HG03103 (cell line): ENCODE measurements at regions not wholly inside any gene's neighbourhood (a gene's known extent, or its start where the extent isn't known, plus 50 kb on each side); places are given as distances from the start of the nearest gene placed in this dataset.

Experiments
- ATAC-seq: cut with Tn5 transposase; IDR thresholded peaks from one replicate; pipeline ENCODE4 v1.9.1; 2021; ENCODE audit warnings: low read depth; ENCODE audit not compliant: unreplicated experiment

DNA sequence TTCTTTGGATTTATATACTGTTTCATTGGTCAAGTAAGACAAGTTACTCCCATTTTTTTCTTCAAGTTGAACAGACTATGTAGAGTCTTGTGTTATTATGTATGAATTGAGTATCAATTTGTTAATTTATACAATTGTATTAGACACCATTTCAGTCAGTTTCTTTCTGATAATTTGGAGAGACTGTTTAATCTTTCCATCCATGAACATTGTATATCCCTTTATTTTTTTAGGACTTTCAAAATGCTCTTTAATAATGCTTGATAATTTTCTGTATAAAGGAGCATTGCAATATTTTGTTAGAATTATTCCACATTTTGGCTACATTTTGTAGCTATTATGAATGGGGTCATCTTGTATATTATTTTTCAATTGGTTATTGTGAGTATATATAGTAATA is 69.1 kb upstream of the PJA2 start:
- ATAC-seq, result no peak

DNA sequence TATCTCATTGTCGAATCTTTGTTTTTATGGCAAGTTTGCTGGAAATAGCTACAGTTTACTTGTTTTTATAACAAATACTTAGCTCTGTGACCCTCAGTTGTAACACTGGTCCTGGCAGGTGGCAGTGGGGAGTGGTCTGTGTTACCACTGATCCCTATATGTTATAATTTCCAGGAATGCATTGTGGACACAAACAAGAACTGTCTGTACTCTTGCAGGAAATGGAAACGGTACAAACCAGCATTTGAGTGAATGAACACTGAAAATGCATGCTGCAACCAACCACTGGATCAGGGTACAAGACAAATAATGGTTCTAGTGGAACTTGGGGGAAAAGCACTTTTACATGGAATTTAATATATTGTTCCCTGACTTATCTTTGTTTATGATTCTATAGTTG is 66.5 kb upstream of the PJA2 start:
- ATAC-seq, result no peak

DNA sequence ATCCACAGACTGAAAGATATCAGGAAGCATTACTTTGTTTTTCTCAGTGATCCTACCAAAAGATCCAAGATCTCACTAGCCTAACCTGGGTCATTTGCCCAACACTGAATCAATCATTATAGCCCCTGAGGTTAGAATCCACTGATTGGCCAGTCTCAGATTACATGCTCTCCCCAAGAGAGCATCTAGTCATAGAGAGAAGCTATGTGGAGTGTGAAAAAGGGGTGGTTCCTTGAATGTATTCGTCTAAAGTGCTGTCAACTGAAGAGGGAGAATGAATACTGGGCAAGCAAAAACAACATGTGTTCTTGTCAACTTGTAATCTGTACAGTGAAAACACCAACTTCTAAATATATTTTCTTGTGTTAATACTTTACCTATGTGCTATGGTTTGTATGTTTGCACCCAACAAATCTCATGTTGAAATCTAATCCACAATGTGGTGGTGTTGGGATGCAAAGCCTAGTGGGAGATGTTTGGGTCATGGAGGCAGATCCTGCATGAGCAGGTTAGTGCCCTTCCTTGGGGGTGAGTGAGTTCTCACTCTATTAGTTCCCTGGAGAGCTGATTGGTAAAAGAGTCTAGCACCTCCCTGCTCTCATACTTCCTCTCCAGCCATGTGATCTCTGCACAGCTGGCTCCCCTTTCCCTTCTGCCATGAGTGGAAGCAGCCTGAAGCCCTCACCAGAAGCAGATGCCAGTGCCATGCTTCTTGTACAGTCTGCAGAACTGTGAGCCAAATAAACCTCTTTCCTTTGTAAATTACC is 60.3 kb upstream of the PJA2 start:
- no peak for ATAC-seq

DNA sequence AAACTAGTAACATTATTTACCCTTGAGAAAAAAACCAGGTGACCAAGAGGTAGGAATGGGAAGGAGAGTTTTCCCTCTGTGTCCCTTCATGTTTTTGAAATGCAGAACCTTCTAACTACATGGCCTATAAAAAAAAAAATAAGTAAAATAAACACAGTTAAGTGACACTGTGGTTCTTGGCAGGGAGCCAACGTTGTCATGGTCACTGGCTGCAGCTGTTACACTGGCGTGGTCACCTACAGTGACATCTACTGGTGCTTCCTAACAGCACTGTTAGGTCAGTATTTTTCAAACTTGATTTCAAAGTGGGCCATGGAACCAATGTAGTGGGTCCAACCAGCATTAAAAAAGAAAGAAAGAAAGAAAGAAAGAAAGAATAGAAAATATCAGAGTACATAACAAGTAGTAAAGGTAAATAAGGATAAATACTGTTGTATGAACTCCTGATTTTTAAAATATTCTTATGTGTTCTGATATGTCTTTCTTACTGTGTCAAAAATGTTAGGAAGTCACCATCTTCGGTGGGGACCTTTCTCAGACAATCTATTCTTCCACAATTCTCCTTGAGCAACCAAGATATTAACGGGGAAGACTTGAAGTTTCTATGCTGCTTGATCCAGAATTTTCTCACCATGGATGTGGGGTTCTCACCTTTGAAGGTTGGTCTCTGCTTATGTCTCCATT is 59.1 kb upstream of the PJA2 start:
- peak; percentile 96 for ATAC-seq

DNA sequence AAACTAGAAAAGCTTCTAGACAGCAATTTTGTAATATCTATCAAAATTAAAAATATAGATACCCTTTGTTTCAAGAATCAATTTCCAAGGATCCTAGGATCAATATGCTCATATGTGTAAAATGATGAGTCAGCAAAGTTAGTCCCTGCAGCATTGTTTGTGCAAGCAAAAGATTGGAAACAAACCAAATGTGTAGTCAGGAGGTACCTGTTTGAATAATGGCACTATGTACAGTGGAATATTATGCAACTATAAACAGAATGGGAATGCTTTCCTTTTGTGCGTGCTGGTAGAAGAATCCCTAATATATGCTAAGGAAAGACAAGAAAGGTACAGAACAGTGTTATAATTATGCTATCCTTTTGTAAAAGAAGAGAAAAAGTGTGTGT is 58.5 kb upstream of the PJA2 start:
- ATAC-seq, result no peak

DNA sequence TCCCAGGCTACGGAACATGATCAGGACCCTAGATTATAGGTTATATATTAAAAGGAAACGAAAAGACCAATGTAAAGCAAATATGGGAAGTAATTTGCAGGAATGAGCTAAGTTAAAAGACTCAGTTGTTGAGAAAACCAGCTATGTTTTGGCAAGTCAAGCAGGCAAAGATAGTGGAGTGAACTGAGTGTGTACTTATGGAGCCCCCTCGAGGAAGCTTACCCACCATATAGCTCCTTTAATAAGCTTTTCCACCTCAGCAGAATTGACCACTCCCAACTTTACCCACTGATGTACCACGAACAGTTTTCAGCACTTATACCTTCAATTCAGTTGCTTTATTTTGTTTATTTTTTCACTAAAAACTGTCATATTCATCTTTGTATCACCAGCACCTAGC is 57.3 kb upstream of the PJA2 start:
- ATAC-seq, result no peak
